WTC11 (cell line): ENCODE measurements at regions not wholly inside any gene's neighbourhood (a gene's known extent, or its start where the extent isn't known, plus 50 kb on each side); places are given as distances from the start of the nearest gene placed in this dataset.

Experiments
- CREB1 ChIP-seq: sonication (generic); formaldehyde crosslinking; IDR thresholded peaks from 2 replicates; pipeline ENCODE4 v1.8.0; 2023; ENCODE audit warnings: mild to moderate bottlenecking, missing genetic modification reagents
- ELF4 ChIP-seq: sonication (generic); formaldehyde crosslinking; IDR thresholded peaks from 2 replicates; pipeline ENCODE4 v1.8.1; 2022; ENCODE audit warnings: low read depth, mild to moderate bottlenecking, moderate library complexity, missing genetic modification reagents
- JUN ChIP-seq: sonication (generic); formaldehyde crosslinking; IDR thresholded peaks from 2 replicates; pipeline ENCODE4 v1.8.0; 2023; ENCODE audit warnings: mild to moderate bottlenecking, missing genetic modification reagents
- MYBL2 ChIP-seq: sonication (generic); formaldehyde crosslinking; IDR thresholded peaks from 2 replicates; pipeline ENCODE4 v1.8.1; 2023; ENCODE audit warnings: mild to moderate bottlenecking, moderate library complexity, missing genetic modification reagents
- TCF7 ChIP-seq: sonication (generic); formaldehyde crosslinking; IDR thresholded peaks from 2 replicates; pipeline ENCODE4 v1.8.0; 2022; ENCODE audit warnings: mild to moderate bottlenecking, low read depth, missing genetic modification reagents, moderate library complexity
- TF ChIP-seq, protein P1 (sequence below): fragments of 200-600 bp; IDR thresholded peaks from 2 replicates; pipeline ENCODE4 v1.8.0; 2022; ENCODE audit warnings: antibody characterized with exemption
- TF ChIP-seq, protein P2 (sequence below): sonication (generic); formaldehyde crosslinking; IDR thresholded peaks from 2 replicates; pipeline ENCODE4 v1.8.1; 2023; ENCODE audit warnings: mild to moderate bottlenecking, missing genetic modification reagents, moderate library complexity
- TF ChIP-seq, protein P3 (sequence below): sonication (generic); formaldehyde crosslinking; IDR thresholded peaks from 2 replicates; pipeline ENCODE4 v1.8.1; 2023; ENCODE audit warnings: mild to moderate bottlenecking, moderate library complexity, missing genetic modification reagents
- TF ChIP-seq, protein P4 (sequence below): sonication (generic); formaldehyde crosslinking; IDR thresholded peaks from 2 replicates; pipeline ENCODE4 v1.8.1; 2022; ENCODE audit warnings: low read depth, missing genetic modification reagents, borderline replicate concordance
- TF ChIP-seq, protein P5 (sequence below): sonication (generic); formaldehyde crosslinking; IDR thresholded peaks from 2 replicates; pipeline ENCODE4 v1.8.1; 2022; ENCODE audit warnings: mild to moderate bottlenecking, missing genetic modification reagents, moderate library complexity, borderline replicate concordance
- TF ChIP-seq, protein P6 (sequence below): sonication (generic); formaldehyde crosslinking; IDR thresholded peaks from 2 replicates; pipeline ENCODE4 v1.8.1; 2022; ENCODE audit warnings: missing genetic modification reagents, borderline replicate concordance
- TF ChIP-seq, protein P7 (sequence below): sonication (generic); formaldehyde crosslinking; IDR thresholded peaks from 2 replicates; pipeline ENCODE4 v1.8.1; 2023; ENCODE audit warnings: mild to moderate bottlenecking, missing genetic modification reagents

DNA sequence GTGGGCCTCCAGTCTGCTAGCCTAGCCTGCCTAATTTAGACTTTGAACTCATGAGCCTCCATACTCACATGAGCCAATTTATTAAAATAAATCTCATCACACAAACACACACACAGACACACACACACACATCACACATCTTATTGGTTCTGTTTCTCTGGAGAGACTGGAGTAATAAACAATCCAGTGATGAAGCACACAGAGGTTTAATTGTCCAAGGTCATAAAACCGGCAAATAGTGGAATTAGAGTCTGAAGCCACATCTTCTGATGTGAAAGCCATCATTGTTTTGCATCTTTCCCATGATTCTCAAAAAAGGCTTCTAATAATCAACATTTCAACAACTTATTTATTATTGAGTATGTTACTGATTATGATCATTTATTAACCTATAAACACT is 249.4 kb upstream of the KCNH8 start:
- TF ChIP-seq ELF4 (CRISPR knock-in tag): no peak
- TF ChIP-seq, protein P1, sequence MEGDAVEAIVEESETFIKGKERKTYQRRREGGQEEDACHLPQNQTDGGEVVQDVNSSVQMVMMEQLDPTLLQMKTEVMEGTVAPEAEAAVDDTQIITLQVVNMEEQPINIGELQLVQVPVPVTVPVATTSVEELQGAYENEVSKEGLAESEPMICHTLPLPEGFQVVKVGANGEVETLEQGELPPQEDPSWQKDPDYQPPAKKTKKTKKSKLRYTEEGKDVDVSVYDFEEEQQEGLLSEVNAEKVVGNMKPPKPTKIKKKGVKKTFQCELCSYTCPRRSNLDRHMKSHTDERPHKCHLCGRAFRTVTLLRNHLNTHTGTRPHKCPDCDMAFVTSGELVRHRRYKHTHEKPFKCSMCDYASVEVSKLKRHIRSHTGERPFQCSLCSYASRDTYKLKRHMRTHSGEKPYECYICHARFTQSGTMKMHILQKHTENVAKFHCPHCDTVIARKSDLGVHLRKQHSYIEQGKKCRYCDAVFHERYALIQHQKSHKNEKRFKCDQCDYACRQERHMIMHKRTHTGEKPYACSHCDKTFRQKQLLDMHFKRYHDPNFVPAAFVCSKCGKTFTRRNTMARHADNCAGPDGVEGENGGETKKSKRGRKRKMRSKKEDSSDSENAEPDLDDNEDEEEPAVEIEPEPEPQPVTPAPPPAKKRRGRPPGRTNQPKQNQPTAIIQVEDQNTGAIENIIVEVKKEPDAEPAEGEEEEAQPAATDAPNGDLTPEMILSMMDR: no peak
- TF ChIP-seq, protein P2, sequence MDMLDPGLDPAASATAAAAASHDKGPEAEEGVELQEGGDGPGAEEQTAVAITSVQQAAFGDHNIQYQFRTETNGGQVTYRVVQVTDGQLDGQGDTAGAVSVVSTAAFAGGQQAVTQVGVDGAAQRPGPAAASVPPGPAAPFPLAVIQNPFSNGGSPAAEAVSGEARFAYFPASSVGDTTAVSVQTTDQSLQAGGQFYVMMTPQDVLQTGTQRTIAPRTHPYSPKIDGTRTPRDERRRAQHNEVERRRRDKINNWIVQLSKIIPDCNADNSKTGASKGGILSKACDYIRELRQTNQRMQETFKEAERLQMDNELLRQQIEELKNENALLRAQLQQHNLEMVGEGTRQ: no peak
- TF ChIP-seq MYBL2 (CRISPR knock-in tag): no peak
- TF ChIP-seq JUN (CRISPR knock-in tag): no peak
- TF ChIP-seq, protein P3, sequence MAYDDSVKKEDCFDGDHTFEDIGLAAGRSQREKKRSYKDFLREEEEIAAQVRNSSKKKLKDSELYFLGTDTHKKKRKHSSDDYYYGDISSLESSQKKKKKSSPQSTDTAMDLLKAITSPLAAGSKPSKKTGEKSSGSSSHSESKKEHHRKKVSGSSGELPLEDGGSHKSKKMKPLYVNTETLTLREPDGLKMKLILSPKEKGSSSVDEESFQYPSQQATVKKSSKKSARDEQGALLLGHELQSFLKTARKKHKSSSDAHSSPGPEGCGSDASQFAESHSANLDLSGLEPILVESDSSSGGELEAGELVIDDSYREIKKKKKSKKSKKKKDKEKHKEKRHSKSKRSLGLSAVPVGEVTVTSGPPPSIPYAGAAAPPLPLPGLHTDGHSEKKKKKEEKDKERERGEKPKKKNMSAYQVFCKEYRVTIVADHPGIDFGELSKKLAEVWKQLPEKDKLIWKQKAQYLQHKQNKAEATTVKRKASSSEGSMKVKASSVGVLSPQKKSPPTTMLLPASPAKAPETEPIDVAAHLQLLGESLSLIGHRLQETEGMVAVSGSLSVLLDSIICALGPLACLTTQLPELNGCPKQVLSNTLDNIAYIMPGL (CRISPR knock-in tag): no peak
- TF ChIP-seq TCF7 (CRISPR knock-in tag): no peak
- TF ChIP-seq, protein P4, sequence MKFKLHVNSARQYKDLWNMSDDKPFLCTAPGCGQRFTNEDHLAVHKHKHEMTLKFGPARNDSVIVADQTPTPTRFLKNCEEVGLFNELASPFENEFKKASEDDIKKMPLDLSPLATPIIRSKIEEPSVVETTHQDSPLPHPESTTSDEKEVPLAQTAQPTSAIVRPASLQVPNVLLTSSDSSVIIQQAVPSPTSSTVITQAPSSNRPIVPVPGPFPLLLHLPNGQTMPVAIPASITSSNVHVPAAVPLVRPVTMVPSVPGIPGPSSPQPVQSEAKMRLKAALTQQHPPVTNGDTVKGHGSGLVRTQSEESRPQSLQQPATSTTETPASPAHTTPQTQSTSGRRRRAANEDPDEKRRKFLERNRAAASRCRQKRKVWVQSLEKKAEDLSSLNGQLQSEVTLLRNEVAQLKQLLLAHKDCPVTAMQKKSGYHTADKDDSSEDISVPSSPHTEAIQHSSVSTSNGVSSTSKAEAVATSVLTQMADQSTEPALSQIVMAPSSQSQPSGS: no peak
- TF ChIP-seq CREB1 (CRISPR knock-in tag): no peak
- TF ChIP-seq, protein P5, sequence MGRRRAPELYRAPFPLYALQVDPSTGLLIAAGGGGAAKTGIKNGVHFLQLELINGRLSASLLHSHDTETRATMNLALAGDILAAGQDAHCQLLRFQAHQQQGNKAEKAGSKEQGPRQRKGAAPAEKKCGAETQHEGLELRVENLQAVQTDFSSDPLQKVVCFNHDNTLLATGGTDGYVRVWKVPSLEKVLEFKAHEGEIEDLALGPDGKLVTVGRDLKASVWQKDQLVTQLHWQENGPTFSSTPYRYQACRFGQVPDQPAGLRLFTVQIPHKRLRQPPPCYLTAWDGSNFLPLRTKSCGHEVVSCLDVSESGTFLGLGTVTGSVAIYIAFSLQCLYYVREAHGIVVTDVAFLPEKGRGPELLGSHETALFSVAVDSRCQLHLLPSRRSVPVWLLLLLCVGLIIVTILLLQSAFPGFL (CRISPR knock-in tag): no peak
- TF ChIP-seq, protein P6, sequence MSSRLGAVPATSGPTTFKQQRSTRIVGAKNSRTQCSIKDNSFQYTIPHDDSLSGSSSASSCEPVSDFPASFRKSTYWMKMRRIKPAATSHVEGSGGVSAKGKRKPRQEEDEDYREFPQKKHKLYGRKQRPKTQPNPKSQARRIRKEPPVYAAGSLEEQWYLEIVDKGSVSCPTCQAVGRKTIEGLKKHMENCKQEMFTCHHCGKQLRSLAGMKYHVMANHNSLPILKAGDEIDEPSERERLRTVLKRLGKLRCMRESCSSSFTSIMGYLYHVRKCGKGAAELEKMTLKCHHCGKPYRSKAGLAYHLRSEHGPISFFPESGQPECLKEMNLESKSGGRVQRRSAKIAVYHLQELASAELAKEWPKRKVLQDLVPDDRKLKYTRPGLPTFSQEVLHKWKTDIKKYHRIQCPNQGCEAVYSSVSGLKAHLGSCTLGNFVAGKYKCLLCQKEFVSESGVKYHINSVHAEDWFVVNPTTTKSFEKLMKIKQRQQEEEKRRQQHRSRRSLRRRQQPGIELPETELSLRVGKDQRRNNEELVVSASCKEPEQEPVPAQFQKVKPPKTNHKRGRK: no peak
- TF ChIP-seq, protein P7, sequence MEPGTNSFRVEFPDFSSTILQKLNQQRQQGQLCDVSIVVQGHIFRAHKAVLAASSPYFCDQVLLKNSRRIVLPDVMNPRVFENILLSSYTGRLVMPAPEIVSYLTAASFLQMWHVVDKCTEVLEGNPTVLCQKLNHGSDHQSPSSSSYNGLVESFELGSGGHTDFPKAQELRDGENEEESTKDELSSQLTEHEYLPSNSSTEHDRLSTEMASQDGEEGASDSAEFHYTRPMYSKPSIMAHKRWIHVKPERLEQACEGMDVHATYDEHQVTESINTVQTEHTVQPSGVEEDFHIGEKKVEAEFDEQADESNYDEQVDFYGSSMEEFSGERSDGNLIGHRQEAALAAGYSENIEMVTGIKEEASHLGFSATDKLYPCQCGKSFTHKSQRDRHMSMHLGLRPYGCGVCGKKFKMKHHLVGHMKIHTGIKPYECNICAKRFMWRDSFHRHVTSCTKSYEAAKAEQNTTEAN (CRISPR knock-in tag): no peak
